ENCODE measurements at regions not wholly inside any gene's neighbourhood (a gene's known extent, or its start where the extent isn't known, plus 50 kb on each side); places are given as distances from the start of the nearest gene placed in this dataset.

DNA sequence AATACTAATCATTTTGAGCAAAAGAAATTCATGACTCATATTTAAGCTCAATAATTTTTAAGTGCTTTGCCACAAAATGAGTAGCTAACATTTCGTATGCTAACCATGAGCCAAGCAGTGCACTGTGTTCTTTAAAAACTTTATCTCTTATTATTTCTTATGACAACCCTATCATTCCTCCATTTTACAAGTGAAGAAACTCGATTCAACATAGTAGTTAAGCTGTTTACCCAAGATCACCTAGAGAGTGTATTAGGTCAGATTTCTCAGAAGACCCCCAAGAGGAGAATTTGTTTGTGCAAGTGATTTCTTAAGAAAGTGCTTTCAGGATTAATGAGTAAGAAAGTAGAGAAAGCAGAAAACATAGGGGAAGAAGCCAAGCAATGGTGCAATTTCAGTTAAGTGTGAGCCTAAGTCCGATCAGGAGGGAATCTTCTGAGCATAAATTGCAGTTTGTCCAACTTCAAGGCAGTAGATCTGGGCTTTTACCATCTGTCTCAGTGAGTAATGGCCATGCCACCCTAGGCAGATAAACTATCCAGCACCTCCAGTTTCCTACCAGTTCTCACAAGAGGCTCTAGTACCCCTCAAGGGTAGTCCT lies 202.7 kb downstream of the SCG2 start:
- Histone ChIP-seq H3K36me3 (ENCODE audit: insufficient read depth) (no peaks in the 10 kb centered on the region), H3K4me2 (no peak overlapping the region), H3K9ac (no peak overlapping the region), H3K79me2 (ENCODE audit: insufficient read depth, low read depth) (no peaks in the 10 kb centered on the region), H4K20me1 (ENCODE audit: insufficient read depth) (no peaks in the 10 kb centered on the region), H2AFZ (ENCODE audit: low read depth) (no peak overlapping the region), H3K27me3 (ENCODE audit: insufficient read depth, low read depth) (no peaks in the 10 kb centered on the region), H3K4me1 (ENCODE audit: low read depth, poor library complexity, severe bottlenecking) (no peaks in the 10 kb centered on the region), H3K27ac (no peak overlapping the region), H3K4me3 (IDR thresholded peaks at IDR 0.05; ENCODE audit: insufficient read depth, low read depth, low read length) (no peak overlapping the region)
- TF ChIP-seq, protein P1, sequence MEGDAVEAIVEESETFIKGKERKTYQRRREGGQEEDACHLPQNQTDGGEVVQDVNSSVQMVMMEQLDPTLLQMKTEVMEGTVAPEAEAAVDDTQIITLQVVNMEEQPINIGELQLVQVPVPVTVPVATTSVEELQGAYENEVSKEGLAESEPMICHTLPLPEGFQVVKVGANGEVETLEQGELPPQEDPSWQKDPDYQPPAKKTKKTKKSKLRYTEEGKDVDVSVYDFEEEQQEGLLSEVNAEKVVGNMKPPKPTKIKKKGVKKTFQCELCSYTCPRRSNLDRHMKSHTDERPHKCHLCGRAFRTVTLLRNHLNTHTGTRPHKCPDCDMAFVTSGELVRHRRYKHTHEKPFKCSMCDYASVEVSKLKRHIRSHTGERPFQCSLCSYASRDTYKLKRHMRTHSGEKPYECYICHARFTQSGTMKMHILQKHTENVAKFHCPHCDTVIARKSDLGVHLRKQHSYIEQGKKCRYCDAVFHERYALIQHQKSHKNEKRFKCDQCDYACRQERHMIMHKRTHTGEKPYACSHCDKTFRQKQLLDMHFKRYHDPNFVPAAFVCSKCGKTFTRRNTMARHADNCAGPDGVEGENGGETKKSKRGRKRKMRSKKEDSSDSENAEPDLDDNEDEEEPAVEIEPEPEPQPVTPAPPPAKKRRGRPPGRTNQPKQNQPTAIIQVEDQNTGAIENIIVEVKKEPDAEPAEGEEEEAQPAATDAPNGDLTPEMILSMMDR (conservative IDR thresholded peaks at IDR 0.05; ENCODE audit: low read depth, low read length): no peak

DNA sequence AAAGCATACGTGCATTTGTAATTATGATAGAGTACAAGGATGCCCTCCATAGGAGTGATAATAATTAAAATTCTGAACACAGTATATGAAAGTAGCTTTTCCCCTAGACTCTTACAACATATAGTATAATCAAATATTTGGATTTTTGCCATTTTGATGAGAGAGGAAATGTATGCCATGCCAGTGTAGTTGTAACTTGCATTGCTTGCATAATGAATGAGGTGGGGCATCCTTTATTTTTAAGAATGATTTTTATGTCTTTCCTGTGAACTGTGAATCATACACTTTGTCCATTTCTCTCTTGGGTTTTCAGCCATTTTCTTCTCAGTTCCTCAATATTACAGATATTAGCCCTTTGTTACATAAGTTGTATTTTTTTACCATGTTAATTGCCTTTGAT lies 197.5 kb downstream of the SCG2 start:
- H3K27me3 ChIP-seq (ENCODE audit: insufficient read depth, low read depth): no peaks in the 10 kb centered on the region
- H3K9ac ChIP-seq: no peak overlapping the region
- no peaks in the 10 kb centered on the region for H3K36me3 ChIP-seq (ENCODE audit: insufficient read depth)
- no peak overlapping the region for H2AFZ ChIP-seq (ENCODE audit: low read depth)
- H3K4me1 ChIP-seq (ENCODE audit: low read depth, poor library complexity, severe bottlenecking): no peaks in the 10 kb centered on the region
- TF ChIP-seq, protein P1 (conservative IDR thresholded peaks at IDR 0.05; ENCODE audit: low read depth, low read length): no peak
- H3K4me2 ChIP-seq: no peak overlapping the region
- no peaks in the 10 kb centered on the region for H3K79me2 ChIP-seq (ENCODE audit: insufficient read depth, low read depth)
- H3K27ac ChIP-seq: no peak overlapping the region
- no peak overlapping the region for H3K4me3 ChIP-seq (IDR thresholded peaks at IDR 0.05; ENCODE audit: insufficient read depth, low read depth, low read length)
- no peaks in the 10 kb centered on the region for H4K20me1 ChIP-seq (ENCODE audit: insufficient read depth)

DNA sequence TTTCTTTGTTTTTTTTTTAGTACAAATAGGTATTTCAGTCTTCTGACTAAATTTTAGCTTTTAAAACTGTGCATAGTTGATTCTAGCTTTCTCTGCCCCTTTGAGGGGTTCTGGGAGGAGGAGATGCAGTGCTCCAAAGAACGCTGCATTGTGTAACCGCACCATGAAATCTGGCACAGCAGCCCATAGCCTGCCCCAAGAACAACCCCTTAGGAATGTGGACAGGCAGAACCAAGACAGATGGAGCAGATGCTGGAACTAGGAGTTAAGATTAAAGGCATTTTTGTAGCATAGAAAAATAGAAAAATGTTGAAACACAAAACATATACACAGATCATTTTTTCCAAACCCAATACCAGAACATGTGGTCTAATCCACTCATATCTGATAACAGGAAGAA lies 187.5 kb downstream of the SCG2 start:
- H3K9ac ChIP-seq: no peak overlapping the region
- no peaks in the 10 kb centered on the region for H4K20me1 ChIP-seq (ENCODE audit: insufficient read depth)
- H3K4me3 ChIP-seq (IDR thresholded peaks at IDR 0.05; ENCODE audit: insufficient read depth, low read depth, low read length): no peak overlapping the region
- no peak overlapping the region for H3K27ac ChIP-seq
- no peaks in the 10 kb centered on the region for H3K27me3 ChIP-seq (ENCODE audit: insufficient read depth, low read depth)
- no peaks in the 10 kb centered on the region for H3K4me1 ChIP-seq (ENCODE audit: low read depth, poor library complexity, severe bottlenecking)
- TF ChIP-seq, protein P1 (conservative IDR thresholded peaks at IDR 0.05; ENCODE audit: low read depth, low read length): no peak
- no peaks in the 10 kb centered on the region for H3K36me3 ChIP-seq (ENCODE audit: insufficient read depth)
- no peaks in the 10 kb centered on the region for H3K79me2 ChIP-seq (ENCODE audit: insufficient read depth, low read depth)
- no peak overlapping the region for H3K4me2 ChIP-seq
- no peak overlapping the region for H2AFZ ChIP-seq (ENCODE audit: low read depth)

DNA sequence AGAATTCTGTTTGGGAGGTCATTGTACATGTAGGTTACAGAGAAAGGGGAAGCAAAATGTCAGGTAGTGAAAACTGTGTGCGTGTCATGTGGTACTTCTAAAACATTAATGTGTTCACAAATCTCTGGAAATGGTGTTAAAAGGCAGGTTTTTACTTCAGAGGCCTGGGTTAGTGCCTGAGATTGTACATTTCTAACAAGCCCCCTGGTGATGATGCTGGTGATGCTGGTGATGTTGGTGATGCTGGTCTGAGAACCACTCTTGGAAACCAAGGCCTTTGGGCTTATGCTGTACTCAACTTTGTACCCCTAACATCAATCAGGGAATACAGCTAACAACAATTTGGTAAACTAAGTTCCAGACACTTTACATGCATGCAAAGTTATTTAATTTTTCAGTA lies 187.1 kb downstream of the SCG2 start:
- Histone ChIP-seq H3K27ac (no peak overlapping the region), H3K4me3 (IDR thresholded peaks at IDR 0.05; ENCODE audit: insufficient read depth, low read depth, low read length) (no peak overlapping the region), H4K20me1 (ENCODE audit: insufficient read depth) (no peaks in the 10 kb centered on the region), H2AFZ (ENCODE audit: low read depth) (no peak overlapping the region), H3K27me3 (ENCODE audit: insufficient read depth, low read depth) (no peaks in the 10 kb centered on the region), H3K9ac (no peak overlapping the region), H3K79me2 (ENCODE audit: insufficient read depth, low read depth) (no peaks in the 10 kb centered on the region), H3K36me3 (ENCODE audit: insufficient read depth) (no peaks in the 10 kb centered on the region), H3K4me1 (ENCODE audit: low read depth, poor library complexity, severe bottlenecking) (no peaks in the 10 kb centered on the region), H3K4me2 (no peak overlapping the region)
- TF ChIP-seq, protein P1 (conservative IDR thresholded peaks at IDR 0.05; ENCODE audit: low read depth, low read length): no peak

Data from KMS-11 (cell line).